GM12891 (cell line): ENCODE measurements at regions not wholly inside any gene's neighbourhood (a gene's known extent, or its start where the extent isn't known, plus 50 kb on each side); places are given as distances from the start of the nearest gene placed in this dataset.

Experiments
- POLR2A ChIP-seq: IDR thresholded peaks from 2 replicates; pipeline ENCODE4 v1.6.1; 2011; ENCODE audit warnings: low read depth, low read length, control low read depth
- POLR2AphosphoS5 ChIP-seq: IDR thresholded peaks from 2 replicates; pipeline ENCODE4 v1.6.1; 2011; ENCODE audit warnings: low read depth, low read length, control low read depth

GRCh38 chr11:129257512-129257911, 65.4 kb upstream of the ARHGAP32 start:
- TF ChIP-seq POLR2A, result no peak
- TF ChIP-seq POLR2AphosphoS5, result no peak
